T47D (cell line): ENCODE measurements at regions not wholly inside any gene's neighbourhood (a gene's known extent, or its start where the extent isn't known, plus 50 kb on each side); places are given as distances from the start of the nearest gene placed in this dataset.

Source experiments
- DNase-seq, 2 experiments: peaks; one replicate each; pipeline versions ENCODE4 v3.0.0 to v3.0.0-alpha.2; 2011 to 2012; ENCODE audit warnings: low read depth in 1 of 2, low spot score in 1 of 2
- JUND ChIP-seq: IDR thresholded peaks from 2 replicates; pipeline ENCODE4 v1.6.1; 2012; ENCODE audit warnings: low read depth
- in situ Hi-C: cut with HindIII; loops from 2 replicates; pipeline ENCODE4 v1.10.0; 2016; ENCODE audit warnings: low sequenced_read_pairs, low pct_unique_long_range_greater_than_20kb

DNA sequence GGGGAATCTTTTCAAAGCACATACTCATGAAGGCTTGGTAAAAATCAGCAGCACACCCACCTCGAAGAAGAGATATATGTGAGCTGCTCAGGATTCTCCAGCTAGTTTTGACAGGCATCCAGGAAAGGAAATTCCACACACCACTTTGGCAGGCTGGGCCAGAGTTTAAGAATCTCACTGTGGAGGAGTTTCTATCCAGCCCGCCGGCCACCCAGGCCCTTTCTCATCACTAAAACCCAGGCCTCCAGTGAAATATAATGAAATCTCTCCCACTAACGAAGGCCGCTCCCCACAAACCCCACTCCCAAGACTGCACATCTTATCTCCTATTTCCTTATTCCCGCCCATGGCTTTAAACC lies 202.0 kb downstream of the GLI2 start:
- TF ChIP-seq JUND: no peak
- no peak for DNase-seq

DNA sequence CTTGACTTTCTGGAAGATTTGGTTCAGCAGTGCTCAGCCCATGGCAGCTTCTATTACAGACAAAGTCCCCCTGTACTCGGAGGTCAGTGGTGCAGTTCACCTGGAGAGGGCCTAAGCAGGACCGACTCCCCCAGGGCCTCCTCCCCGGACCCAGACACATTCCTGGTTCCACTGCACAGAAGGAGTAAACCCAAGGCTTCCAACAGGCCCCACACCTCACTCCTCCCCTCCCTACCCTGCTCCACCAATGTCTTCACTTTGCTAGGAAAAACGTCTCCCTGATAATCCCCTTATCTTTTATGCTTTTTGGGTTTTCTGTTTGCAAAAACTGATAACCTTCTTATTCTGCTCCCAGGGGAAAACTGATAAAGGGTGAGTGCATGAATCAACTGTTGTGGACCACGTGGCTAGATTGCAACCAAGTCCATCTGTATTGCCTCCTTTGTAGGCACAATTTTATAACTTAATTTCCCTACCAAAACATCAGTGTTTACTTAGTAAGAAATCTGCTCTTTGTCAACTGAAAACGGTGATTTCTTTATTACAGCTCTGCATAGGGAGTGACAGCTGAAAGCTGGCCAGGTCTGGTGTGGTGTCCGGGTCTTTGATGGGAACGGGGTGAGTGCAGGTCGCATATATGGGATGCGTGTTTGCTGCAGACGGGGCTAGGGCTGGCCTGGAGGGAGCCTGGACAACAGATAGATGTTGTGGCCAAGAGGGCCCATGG lies 202.5 kb downstream of the GLI2 start:
- TF ChIP-seq JUND: no peak
- in situ Hi-C loops: no loop called here
- no peak for DNase-seq

More for the DNA sequence above, 202.0 kb downstream of the GLI2 start:
- in situ Hi-C loops: no loop called here

DNA sequence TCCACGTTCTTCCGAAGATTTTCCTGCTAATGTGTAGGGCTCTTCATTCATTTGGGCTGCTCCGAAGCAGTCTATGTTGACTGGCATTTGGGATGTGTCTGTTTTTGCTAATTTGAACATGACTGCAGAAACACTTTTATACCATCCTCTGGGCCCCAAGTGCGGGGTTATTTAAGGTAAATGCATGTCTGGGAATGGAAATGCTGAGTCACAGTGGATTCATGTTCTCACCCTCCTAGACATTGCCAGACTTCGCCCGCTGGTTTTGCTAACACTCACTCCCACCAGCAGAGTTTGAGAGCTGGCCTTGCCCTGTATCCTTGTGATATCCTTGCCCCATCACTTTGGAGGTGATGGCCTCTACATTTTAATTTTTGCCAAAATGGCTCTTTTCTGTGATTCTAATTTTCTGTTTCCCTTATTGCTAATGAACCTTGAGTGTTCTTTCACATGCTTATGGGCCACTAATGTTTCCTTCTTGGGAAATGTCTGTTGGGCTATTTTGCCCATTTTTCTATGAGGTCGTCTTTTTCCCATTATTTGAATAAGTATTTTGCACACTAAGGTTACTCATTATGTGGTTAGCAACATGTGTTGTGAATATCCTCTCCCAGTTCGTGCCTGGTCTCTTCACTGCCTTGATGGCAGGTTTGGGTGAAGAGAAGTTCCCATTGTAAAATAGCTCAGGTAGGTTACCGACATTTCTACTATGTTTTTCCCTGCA lies 204.1 kb downstream of the GLI2 start:
- in situ Hi-C loops: no loop called here
- no peak for TF ChIP-seq JUND

DNA sequence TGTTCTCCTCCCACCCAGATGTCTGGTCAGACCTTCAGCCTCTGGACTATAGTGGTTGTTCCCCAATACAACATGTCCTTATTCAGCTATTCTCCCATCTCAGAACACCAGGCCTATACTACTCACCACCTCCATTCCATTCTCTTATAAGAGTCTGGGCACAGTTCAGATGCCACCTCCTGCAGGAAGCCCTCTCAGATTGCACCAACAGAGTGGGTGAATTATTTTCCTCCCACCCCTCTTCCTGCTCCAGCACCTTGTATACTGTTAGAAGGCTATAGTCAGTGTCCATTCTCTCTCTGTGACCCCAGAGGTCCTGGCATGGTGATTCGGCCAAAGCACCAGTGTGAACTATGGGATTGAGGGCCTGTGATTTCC lies 204.6 kb downstream of the GLI2 start:
- DNase-seq: no peak
- in situ Hi-C loops: no loop called here
- no peak for TF ChIP-seq JUND

More for the DNA sequence above, 204.1 kb downstream of the GLI2 start:
- DNase-seq: no peak

DNA sequence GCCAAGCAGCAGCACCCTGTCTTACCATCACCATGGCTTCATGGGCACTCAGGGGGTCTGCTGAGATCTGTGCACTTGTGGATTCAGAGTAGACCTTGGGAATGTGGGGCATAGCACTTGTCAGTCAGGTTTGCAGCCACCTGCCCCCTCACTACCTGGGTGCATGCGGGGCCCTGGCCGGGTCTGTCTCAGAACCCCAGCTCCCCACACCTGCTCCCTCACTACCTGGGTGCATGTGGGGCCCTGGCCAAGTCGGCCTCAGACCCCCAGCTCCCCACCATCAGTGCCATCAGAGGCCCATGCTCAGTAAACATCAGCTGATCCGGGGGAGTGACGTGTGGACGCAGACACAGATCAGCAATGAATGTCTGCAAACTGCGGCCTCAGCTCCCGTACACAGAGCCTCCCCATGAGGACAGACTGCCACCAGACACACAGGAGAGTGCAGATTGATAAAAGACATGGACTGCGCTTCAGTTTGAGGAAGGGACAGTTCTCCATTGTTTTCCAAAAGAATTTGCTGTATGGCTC lies 205.1 kb downstream of the GLI2 start:
- no peak for DNase-seq
- TF ChIP-seq JUND: no peak
- in situ Hi-C loops: no loop called here

DNA sequence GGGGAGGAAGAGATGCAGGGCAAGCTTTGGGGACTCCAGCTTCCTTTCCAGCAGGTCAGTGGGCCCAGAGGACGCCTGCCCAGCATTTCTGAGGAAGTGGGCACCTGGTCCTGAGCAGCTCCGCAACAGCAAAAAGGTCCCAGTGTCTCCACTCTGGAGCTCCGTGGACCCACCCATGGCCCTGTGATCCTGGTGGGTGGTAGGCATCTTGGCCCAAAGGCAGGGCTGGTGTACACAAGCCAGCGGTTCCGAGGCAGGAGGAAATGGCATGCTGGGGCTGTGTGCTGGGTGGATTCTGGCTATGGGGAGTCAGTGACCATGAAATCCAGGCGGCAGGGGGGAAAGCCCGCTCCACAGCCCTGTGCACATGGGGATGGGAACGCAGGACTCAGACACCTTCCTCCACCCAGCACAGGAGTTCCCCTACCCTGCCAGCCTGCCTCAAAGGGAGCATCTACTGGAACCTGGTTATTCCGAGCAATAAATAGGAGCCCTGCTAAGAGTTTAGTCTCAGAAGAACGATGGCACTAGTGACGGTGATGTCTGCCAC lies 206.0 kb downstream of the GLI2 start:
- in situ Hi-C loops: no loop called here
- TF ChIP-seq JUND: no peak
- DNase-seq: no peak

DNA sequence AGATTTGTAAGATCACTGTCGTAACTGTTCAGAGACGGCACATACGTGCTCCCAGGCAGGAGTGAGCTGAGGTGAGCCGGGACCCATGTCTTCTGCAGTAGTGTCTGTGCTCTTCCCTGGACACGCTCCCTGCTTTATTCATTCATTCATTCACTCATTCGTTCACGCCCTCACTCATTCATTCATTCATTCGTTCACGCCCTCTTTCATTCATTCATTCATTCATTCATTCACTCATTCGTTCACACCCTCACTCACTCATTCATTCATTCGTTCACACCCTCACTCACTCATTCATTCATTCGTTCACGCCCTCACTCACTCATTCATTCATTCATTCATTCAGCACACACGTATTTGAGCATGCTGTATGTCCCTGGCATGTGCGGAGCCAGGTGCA lies 207.0 kb downstream of the GLI2 start:
- in situ Hi-C loops: no loop called here

DNA sequence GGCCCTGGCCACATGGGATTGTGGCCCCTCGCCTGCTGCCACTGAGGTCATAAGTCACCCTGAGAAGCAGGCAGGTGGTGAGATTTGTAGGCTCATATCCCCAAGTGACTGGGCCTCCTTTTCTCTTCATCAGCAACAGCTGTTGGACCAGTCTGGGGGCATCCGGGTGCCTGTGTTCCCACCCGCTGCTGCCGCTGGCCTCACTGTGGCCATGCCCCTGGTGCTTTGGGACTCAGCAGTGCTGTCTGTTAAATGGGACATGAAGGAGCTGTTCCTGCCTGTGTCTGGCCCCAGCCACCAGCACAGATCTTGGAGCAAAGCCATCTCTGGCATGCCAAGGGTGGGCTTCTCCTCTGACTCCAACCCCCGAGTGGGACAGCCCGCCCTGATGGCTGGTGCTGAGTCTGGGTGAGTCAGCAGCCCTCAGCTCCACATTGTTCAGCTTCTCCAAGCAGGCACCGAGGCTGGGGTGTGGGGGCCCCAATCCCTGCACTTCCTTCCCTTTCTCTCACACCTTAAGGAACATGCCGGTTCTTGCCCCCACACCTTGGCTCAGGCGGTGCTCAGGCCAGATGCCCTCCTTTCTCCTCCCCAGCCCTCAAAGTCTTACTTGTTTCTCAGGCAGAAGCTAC lies 207.9 kb downstream of the GLI2 start:
- no peak for TF ChIP-seq JUND
- in situ Hi-C loops: no loop called here
- no peak for DNase-seq

More for the DNA sequence above, 207.0 kb downstream of the GLI2 start:
- no peak for DNase-seq
- no peak for TF ChIP-seq JUND

DNA sequence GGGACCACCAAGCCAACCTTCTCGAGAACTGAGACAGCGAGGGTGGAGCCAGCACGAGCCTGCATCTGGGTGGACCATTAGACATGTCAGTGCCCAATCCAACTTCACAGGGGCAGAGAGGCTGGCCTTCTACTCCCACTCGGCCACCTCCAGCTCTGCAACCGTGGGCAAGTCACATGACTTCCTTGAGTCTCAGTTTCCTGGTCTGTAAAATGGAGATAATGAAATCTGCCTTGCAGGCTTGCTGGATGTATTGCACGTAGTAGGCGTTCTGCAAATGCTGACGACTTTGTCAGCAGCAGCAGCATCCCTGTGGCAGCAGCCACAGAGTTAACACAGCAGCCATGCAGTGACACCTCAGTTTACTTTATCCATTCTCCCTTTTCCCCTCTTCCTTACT lies 208.9 kb downstream of the GLI2 start:
- in situ Hi-C loops: no loop called here
- DNase-seq: no peak
- TF ChIP-seq JUND: no peak

DNA sequence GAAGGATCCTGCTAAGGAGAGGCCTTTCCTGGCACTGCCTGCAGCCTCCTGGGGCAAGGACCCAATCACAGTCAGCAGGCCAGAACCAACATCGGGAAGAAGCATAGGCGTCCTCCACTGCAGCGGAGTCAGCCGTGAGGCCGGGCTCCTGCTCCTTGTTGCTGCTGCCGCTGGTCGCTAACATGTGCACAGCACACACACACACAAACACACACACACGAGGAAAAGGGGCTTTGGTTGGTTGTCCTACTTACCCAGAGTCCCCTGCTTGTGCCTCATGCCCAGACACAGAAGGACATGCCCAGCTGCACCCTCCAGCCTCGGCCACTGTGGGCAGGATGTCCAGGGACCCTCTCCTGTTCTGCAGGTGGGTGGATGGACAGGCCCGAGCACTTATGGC lies 209.4 kb downstream of the GLI2 start:
- TF ChIP-seq JUND: no peak
- no peak for DNase-seq
- in situ Hi-C loops: no loop called here

DNA sequence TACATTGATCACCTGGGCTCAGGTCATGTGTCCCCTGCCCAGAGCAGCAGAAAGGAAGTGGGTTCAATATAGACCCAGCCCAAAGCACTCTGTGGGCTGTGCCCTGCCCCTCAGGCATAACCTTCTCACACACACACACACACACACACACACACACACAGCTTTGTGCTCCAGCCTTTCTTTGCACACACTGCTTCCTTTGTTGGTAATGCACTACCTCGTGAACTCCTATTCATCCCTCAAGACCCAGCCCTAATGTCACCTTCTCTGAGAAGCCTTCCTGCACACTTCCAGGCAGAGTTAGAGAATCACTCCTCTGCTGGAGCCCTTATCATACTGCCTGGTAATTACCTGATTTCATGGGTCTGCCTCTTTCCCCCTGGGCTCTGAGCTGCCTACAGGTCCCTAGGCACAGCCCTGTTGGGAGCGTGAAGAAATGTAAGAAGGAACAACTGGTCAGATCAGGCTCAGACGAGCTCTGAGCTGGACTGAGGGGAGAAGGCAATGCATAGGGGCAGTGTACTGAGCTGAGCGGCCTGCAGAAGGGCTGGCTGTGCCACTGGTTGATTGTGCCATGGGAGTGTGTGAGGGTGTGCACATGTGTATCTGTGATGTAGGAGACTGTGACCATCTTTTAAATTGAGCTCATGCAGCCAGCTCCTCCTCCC lies 210.3 kb downstream of the GLI2 start:
- in situ Hi-C loops: no loop called here
- no peak for DNase-seq
- no peak for TF ChIP-seq JUND

DNA sequence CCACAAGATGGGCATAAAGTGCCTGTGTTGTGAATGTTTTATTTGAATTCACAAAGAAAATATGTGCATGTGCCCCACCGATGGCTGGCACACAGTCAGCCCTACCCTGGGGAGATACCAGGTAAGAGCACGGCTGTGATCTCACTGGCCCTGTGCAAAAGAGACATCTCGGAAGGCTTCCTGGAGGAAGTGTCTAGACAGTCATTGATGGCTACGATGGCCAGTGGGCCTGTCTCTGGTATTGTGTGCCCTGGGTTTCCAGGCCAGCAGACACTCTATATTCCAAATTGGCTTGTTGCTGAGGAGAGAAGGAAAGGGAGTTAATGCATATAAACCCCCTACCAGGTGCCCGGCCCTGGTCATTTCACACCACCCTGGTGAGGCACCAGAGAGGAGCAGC lies 211.7 kb downstream of the GLI2 start:
- no peak for TF ChIP-seq JUND
- DNase-seq: no peak

More for the DNA sequence above, 211.7 kb downstream of the GLI2 start:
- in situ Hi-C loops: no loop called here
